ENCODE measurements at regions not wholly inside any gene's neighbourhood (a gene's known extent, or its start where the extent isn't known, plus 50 kb on each side); places are given as distances from the start of the nearest gene placed in this dataset.

DNA sequence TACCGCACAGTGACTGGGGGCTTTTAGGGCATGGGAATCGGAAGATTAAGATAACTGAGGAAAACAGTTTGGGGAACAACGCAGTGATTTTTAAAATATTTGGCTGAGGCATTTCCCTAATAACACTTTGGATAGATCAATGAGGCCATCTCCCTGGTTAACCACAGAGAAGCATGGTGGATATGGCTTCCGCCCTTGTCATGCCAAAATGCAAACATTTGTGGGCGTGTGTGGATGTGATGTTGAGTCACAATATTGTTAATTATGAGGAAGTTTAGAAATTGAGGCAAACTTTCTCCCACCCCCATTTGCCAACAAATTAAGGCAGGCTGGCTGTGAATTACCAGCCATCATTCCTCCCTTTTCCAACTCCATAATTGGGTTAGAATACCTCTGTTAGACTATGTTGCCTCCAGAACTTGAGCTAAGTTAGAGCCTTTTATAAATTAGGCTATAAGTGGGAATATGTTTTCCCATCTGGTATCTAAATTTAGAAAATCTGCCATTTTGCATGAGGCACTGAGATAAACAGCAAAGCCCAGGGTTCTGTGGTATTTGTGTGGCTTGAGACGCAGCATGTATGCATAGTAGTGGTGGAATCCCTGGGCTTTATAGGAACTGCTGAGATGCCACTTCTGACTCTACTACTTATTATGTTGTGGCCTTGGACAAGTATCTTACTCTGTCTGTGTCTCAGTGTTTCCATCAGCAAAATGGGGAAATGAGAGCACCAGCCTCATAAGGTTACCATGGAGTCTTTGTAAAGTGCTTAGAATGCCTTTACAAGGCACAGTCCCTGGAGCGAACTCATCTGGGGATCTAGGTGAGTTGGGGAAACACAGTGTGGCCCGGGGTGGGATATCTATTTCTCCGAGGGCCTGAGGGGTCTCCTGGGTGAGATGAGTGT is 154.6 kb downstream of the C1orf94 start:
- no peak for DNase-seq

DNA sequence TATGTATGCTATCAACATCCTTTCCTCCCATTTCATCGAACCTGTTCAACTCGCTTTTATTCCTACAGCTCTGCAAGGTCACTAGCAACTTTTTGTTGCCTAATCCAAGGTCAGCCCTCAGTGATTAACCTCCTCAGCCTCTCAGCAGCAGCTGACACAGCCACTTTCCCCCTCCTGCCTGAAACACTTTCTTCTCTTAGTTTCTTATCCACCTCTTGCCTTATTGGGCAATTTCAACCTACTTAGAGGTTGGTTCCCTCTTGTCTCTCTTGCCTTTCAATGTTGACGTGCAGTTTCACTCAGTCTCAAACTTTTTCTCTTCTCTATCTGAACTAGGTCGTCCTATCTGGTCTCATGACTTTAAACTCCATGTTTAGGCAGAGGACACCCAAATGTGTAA is 156.3 kb downstream of the C1orf94 start:
- no peak for DNase-seq

DNA sequence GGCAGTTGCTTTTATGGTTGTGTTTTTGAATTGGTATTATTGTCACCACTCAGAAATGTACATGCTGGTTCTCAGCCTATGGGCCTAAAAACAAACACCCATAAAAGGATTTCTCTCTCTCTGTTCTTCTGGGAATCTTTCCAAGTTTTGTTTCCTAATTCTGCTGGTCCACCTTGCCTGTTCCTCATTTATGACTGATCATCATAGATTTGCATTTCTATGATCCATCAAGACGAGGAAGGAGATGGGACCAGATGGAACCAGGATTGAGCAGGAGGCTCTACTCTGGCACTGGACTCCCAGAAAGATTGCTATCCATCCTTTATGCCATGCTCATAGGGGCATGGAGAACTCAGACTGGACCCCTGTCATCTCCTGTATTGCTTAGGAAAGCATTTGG is 162.2 kb downstream of the C1orf94 start:
- no peak for DNase-seq

DNA sequence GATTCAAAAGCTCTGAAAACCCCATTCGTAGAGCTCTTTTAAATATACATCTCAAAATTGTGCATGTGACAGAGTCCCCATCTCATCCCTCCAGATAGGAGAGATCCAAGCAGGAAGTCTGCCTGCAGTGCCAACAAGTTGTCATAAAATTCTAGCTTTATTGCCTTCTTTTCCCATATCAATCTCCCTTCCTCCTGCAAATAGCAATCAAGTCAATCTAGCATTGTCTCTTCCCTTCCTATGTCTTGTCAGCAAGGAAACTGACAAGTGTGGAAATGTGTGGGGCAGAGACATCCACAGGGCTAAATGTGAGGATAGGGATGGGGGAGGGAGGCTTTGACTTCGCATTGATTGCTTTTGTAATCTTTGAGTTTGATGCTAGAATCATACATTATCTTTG is 165.2 kb downstream of the C1orf94 start:
- no peak for DNase-seq

DNA sequence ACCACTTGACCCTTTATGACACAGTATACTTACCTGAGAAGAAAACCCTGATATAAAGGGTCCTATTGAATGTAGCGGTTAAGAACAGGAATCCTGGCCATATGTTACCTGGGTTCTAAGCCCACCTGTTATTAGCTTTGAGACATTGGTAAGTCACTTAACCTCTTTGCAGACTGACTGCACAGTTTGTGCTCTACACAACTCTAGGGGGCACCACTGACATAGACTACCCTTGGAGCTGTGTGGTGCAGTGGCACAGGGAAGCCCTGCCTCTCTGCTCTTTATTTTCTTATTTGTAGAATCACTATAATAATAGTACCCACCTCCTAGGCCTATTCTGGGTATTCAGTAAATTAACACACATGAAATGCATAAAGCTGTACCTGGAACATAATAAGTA is 165.6 kb downstream of the C1orf94 start:
- peak; percentile 7 for DNase-seq

DNA sequence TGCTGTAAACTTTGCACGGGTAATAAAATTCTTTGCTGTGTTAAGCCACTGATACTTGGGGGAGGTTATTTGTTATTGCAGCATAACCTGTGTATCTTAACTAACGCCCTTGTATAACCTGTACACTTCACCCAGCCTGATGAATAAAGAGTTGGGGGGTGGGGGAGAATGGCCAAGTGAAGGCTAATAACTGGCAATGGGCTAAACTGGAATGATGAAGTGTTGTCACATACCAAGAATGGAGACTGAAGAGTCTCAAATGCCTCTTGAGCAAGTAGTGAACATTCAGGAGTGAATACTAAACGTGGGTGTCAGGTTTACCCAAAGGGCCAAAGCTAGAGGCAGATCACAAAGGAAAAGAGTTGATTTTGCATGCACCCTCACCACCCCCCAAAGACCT is 169.4 kb downstream of the C1orf94 start:
- no peak for DNase-seq

DNA sequence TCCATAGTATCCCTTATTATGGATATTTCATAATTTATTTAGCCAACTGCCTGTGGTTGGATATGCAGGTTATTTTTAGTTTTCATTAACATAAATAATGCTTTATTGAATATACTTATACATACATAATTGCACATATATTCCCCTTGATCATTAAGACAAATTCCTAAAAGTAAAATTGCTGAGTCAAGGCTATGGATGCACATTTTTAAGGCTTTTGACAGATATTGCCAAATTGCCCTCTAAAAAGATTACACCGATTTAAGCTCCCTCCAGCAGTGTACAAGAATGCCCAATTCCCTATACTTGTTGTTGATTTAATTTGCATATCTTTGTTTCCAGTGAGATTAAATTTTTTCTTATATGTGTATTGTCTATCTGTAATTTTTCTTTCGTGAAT is 176.7 kb downstream of the C1orf94 start:
- DNase-seq: no peak

DNA sequence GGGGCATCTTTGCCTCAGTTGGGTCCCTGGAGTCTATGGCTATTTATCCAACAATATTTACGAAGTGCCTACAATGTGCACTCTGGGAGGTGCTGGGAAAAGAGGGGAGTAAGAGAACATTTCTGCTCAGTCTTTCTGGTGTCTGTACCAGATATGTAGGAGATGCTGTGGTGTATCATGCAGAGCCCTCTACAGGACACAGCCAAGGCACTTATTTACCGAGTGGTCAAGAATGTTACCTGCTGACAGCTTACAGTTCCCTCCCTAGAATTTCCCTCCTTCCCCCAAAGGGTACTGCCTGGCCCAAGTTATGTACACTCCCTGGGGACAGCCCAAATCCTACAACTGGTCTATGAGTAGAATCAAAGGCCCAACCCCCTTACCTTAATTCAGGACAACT is 177.7 kb downstream of the C1orf94 start:
- no peak for DNase-seq

DNA sequence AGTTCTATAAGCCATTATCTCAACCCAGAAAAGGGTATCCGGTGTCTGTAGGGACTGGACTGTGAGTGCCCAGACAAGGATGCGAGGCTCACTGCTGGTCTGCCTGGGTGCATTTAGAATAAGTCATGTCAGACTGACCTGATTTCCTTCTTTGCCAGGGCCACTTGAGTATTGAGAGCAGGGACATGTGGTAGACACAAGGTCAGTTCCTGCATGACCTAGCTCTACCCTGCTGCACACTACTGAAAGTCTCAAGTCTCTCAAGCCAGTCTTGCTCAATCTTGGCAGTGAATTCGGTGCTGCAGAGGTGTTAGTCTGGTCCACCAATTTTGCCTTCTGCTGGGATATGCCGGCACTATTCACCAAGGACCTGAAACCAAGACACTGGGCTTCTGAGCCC is 180.1 kb downstream of the C1orf94 start:
- DNase-seq: no peak

DNA sequence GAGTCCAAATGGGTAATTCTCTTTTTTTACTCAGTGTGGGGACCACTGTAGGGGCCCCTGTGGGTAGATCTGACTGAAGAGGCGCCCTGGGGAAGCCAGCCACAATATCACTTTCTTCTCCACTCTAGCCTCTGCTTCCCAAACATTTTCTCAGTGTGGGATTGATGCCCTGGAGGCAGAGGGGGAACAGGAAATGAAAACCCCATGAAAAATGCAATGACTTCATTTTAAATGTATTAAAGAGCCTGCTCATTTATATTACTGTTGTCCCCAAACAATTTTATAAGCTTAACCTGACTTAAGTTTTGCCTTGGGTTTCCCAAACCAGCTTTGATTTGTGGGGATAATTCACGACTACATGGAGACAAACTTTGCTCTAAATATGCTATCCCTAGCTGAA is 181.9 kb downstream of the C1orf94 start:
- DNase-seq: no peak

DNA sequence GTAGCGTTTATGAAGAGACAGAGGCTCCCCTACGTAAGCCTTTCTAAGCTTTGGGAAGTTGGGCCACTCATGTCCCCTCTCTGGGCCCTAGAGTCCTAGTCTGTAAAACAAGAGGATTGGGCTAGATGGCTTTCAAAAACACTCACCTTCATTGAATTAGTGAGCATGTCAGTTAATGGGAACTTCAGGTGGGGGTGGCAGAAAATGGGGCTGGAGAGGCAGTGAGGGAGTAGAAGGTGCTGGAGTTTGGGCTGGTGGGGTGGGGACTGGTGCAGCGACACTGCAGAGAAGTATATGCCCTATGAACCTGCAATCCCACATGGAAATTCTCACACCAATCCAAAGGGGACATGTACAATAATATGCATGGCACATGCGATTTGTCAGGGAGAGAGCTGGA is 182.7 kb downstream of the C1orf94 start:
- DNase-seq: no peak

DNA sequence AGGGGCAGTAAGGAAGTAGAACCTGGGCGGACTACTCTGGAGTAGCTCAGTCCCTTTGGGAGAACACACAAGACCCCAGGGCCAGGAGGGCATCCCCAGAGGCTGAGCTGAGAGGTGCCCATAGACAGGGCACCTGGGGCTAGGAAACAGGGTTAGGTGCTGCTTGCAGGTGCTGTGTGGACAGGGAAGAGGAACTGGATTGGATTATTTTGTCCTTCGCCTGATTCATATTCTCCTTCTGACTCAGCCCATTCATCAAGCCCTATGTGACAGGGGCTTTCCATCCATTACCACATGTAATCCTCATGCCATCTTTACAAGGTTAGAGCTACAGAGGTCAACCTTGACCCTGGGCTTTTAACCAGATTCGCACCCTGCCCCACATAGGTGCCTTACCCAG is 183.9 kb downstream of the C1orf94 start:
- DNase-seq: no peak

DNA sequence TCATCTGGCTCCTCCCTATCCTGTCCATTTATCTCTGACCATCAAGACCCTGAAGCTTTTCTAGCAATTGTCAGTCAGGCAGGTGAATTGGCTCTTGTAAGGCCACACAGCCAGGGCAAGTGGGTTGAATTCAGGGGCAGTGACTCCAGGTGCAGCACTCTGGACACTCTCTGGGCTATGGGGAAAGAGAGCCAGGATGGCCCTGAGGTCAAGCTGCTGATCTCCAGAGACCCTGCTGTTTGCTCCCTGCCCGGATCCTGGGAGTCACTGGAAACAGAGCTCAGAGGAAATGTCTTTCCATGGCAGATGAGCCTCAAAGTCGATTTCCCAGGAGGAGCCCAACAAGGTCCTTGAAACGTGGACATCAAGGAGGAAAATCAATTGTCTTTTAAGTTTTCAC is 184.4 kb downstream of the C1orf94 start:
- no peak for DNase-seq

DNA sequence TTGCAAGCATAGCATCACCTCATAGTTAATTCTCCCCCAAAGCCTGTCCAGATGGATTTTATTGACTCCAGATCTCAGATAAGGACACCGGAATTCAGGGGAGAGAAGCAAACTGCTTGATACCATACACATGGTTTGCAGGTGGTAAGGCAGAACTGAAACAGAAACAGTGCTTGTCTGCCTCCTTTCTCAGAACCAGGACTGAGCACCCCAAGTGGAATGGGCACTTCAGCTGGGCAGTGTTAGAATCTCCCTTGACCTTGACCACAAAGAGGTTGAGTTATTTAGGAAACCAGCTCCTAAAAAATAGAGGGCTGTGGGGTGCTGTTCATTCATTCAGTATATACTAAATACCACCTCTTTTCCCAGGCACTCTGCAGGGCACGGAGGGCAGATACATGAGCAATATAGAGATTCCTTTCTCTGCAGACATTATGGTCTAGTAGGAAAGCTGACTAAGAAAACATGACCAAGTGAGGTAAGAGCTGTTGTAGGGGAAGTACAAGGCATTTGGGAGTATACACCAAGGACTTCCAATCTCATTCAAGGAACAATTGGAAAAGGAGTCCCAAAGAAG is 185.2 kb downstream of the C1orf94 start:
- no peak for DNase-seq

DNA sequence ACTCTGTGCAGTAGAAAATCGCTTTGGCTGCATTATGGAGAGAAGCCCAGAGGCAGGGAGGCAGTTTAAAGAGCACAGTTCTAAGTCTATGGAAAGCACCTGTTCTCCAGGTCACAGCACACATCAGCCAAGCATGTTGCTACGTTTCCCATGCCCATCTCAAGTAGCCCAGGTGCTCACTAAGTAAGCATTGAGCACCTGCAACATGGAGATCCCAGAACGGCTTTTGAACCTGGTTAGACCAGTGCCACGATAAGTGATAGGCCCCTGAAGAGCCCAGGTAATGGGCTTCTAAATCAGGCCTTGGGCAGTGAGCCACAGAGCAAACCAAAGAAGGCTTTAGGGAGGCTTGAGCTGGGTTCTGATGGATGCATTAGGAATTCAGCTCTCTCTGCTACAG is 186.2 kb downstream of the C1orf94 start:
- DNase-seq: peak; percentile 70

DNA sequence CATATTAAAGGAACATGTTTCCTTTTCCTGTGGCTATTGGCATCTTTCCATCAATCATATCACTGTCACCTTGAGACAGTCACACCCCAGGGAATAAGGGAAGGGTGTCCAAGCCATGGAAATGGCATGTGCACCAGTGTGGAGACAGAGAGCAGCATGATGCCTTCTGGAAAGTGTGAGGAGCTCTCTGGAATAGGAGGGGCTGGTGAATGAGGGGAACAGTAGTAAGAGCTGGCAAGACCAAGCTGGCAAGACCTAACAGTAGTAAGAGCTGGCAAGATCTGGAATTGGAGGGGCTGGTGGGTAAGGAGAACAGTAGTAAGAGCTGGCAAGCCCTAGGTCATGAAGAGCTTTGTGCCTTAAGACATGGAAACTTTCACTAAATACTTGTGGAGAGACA is 186.7 kb downstream of the C1orf94 start:
- no peak for DNase-seq

DNA sequence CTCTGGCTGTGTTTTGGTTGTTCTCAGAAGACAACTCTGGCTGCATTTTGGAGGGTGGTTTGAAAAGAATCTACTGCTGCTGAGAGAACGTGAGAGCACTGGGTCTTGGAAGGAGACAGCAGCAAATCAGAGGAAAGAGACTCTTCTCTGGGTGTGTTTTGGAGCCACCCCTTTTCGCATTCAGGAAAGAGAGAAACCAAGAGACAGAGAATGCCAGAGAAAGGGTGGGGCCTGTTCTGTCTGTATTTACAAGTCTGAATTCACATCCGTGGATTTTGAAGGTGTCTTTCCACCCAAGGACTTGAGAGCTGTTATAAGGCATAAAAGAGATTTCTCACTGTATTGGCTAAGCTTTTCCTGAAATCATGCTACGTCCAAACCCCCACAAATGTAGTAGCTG is 187.2 kb downstream of the C1orf94 start:
- no peak for DNase-seq

DNA sequence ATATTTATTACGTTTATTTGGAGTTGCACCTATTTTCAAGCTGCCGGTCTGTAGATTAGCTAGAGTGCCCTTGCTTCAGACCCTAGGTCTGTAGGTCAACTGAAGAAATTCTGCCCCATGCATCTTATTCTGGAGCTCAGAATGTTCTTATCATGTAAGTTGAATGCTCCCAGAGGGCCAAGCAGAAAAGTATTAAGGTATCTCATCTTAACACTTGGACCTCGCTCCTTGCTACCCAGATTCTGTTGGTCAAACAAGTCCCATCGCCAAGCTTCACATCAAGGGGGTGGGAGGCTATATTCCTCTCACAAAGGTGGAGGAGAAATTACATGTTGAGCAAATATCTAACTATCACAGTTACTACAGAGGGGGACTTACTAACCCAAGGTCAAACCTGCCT is 187.7 kb downstream of the C1orf94 start:
- DNase-seq: no peak

DNA sequence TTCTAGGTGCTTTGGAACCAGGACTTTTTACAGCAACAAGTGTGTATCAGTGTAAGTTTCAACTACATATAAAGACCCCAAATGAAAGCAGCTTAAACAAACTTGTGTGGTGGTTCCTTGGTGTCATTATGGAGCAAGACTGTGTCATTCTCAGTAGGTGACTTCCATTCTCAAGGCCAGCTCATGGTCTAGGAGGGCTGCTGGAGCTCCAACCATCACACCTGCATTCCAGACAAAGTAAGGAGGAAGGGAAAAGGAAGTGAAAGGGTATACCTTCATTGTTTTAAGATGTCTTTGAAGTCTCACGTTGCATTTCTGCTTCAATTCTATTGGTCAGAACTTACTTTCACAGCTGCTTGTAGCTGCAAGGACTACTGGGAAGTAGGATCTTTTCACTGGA is 188.6 kb downstream of the C1orf94 start:
- no peak for DNase-seq

DNA sequence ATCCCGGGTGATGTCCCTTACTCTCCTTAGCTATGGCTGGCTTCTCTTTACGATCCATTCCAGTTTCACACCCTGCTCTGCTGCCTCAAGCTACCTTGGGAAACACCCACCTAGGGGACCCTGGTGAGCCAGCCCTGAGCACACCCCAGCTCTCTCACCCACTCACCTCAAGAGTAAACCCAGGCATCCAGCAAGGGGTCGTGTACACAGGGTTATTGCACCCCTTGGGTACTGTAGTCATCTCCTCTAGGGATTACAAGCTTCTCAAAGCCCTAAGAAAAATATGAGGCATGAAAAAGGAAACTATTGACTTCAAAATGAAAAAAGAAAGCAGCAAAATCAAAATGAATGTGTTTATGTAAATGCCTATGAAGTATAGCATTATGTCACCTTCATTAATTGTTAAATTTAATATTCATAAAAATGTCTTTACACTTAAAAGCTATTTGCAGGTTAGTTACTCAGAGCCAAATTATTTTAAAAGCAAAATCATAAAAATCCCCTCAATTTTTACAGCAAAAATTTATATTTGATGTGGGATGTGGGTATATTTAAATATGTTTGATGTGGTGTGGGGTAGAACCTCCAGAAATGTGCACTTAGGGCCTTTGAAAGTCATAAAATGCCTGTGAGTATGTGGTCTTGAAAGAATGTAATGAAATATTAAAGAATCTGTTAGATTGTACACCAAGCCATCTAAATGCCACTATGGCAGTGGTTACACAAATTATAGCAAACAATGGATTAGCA is 190.3 kb downstream of the C1orf94 start:
- DNase-seq: no peak

DNA sequence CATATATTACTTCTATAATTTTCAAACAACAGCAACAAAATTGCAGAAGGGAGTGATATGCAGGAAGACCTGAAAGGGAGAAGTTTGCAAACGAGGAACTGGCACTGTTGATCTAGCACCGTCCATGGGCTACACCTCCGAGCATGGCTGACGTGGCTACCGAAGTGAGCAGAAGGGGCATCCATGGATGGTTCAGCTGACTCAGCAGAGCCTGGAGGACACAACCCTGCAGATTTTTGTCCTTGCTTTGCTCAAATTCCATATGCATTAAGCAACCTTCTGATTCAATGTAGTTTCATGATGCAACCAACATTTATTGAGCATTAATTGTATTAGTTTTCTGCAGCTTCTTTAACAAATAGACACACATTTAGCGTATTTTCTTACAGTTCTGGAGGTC is 191.2 kb downstream of the C1orf94 start:
- no peak for DNase-seq

DNA sequence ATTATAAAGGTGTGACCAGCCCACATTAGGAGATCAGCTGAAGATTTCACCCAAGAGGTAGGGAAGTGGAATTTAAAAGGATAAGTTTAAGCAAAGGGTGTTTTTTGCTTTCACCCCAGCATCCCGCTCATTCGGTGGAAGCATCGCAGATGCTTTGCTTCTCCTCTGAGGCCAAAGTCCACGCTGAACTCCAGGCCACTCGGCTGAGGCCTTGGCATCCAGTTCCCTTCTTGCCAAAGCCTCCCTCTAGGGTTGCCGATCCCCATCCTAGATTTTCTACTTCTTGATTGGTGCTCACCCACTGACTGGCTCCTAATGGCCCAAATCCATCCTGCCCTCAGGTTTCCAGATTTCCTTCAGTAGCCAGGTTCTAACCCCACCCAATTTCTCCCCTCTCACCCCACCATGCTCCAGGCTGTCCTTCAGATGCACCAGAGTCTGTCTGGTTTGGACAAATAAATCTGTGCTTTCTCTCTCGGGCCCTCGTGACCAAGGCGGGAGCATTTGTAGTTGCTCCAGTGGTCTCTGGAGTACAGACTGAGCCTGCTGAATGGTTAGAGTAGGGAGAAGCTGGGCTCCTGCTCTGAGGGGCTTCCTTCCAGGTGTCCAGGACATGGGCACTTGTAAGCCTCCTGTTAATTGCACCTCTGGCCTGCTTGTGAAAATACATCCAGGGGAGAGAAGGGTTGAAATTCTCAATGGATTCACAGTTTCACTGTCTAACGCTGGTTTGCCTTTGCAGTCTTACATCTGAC is 193.2 kb downstream of the C1orf94 start:
- no peak for DNase-seq

DNA sequence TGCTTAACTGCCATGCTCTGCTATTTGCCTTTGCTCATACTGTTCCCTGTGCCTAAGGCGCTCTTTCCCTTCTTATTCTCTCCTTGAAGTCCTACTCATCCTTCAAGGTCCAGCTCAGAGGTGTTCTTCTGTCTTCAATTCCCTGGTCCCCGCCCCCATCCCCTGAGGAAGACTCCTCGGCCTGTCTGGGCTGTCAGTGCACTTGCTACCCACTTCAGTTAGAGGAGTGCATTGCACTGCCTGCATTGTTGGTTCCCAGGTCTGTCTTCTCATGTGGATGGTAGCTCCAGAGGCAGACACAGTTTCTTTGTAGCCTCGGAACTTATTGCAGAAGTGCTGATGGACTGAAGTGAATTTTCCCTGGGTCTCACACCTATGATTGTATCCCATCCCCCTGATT is 194.0 kb downstream of the C1orf94 start:
- DNase-seq: no peak

All from NCI-H1092 treated with DMSO at 0.1 percent for 48 hours (cell line).